Gastrocnemius medialis (tissue), 4 donors: ENCODE measurements at regions not wholly inside any gene's neighbourhood (a gene's known extent, or its start where the extent isn't known, plus 50 kb on each side); places are given as distances from the start of the nearest gene placed in this dataset.

Experiments used
- CTCF ChIP-seq, 5 experiments: fragments of 450-650 bp in 3 of 5; fragments of 200-600 bp in 2 of 5; sonication (generic) in 2 of 5; IDR thresholded peaks in 4 of 5; conservative IDR thresholded peaks in 1 of 5; 1 replicate in 4 of 5; 2 replicates in 1 of 5; pipeline ENCODE4 v1.5.1; 2016 to 2019; ENCODE audit warnings: antibody characterized with exemption in 5 of 5, mild to moderate bottlenecking in 3 of 5, moderate library complexity in 3 of 5
- POLR2A ChIP-seq, 2 donors: fragments of 450-650 bp; IDR thresholded peaks; one replicate each; pipeline ENCODE4 v1.6.1; 2017; ENCODE audit warnings: antibody characterized with exemption in 2 of 2, mild to moderate bottlenecking in 2 of 2, moderate library complexity in 2 of 2

- TF ChIP-seq POLR2A (IDR thresholded peaks at IDR 0.05) (no peak), CTCF (IDR thresholded peaks at IDR 0.05 in 4 of 5, conservative IDR thresholded peaks at IDR 0.05 in 1 of 5) (no peak)
These were observed 72.9 kb upstream of the NAMPT start for GRCh38 chr7:106357675-106358074.
